ENCODE measurements at regions not wholly inside any gene's neighbourhood (a gene's known extent, or its start where the extent isn't known, plus 50 kb on each side); places are given as distances from the start of the nearest gene placed in this dataset.

DNA sequence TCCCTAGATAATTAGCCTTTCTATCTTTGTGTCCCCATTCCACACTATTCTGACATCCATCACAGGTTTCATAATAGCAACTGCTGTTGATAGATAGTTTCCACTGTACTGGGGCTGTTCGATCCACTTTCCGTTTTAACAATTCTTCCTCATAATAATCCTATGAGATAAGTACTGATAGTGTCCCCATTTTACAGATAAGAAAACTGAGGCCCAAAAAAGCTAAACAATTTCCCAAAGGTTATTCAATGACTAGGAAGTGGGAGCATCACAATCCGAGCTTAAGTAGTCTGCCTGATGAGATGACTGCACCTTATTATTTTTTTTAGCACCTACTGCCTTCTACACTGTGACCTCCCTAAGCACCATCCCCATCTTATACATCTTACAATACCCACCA lies 569.2 kb downstream of the STK39 start:
- Histone ChIP-seq H3K4me1 (ENCODE audit: control insufficient read depth, extremely low read depth, insufficient read depth, low read length) (no peaks in the 10 kb centered on the region), H2AFZ (ENCODE audit: control insufficient read depth, low read length) (no peak overlapping the region), H3K9me1 (ENCODE audit: control insufficient read depth, extremely low read depth, insufficient read depth, low read length) (no peaks in the 10 kb centered on the region), H3K4me3 (ENCODE audit: control insufficient read depth in 2 of 3, extremely low read depth in 1 of 3, insufficient read depth in 2 of 3, low read depth in 1 of 3, low read length in 3 of 3) (no peak overlapping the region), H3K27me3 (ENCODE audit: control insufficient read depth, extremely low read depth, insufficient read depth, low read length) (no peaks in the 10 kb centered on the region), H4K20me1 (ENCODE audit: control insufficient read depth, extremely low read depth, insufficient read depth, low read length) (no peaks in the 10 kb centered on the region), H3K9ac (ENCODE audit: control insufficient read depth, extremely low read depth, insufficient read depth, low read length) (no peak overlapping the region), H3K36me3 (ENCODE audit: control insufficient read depth in 2 of 2, extremely low read depth in 1 of 2, insufficient read depth in 2 of 2, low read length in 2 of 2) (no peaks in the 10 kb centered on the region), H3K9me3 (ENCODE audit: control insufficient read depth, low read depth, low read length) (no peaks in the 10 kb centered on the region), H3K79me2 (ENCODE audit: control insufficient read depth, insufficient read depth, low read length) (no peaks in the 10 kb centered on the region), H3K27ac (ENCODE audit: control insufficient read depth, insufficient read depth, low read length) (no peak overlapping the region), H3K4me2 (ENCODE audit: control insufficient read depth, extremely low read depth, insufficient read depth, low read depth, low read length) (no peak overlapping the region)
- TF ChIP-seq, protein P1, sequence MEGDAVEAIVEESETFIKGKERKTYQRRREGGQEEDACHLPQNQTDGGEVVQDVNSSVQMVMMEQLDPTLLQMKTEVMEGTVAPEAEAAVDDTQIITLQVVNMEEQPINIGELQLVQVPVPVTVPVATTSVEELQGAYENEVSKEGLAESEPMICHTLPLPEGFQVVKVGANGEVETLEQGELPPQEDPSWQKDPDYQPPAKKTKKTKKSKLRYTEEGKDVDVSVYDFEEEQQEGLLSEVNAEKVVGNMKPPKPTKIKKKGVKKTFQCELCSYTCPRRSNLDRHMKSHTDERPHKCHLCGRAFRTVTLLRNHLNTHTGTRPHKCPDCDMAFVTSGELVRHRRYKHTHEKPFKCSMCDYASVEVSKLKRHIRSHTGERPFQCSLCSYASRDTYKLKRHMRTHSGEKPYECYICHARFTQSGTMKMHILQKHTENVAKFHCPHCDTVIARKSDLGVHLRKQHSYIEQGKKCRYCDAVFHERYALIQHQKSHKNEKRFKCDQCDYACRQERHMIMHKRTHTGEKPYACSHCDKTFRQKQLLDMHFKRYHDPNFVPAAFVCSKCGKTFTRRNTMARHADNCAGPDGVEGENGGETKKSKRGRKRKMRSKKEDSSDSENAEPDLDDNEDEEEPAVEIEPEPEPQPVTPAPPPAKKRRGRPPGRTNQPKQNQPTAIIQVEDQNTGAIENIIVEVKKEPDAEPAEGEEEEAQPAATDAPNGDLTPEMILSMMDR (optimal IDR thresholded peaks at IDR 0.05 in 1 of 3, IDR thresholded peaks at IDR 0.05 in 1 of 3, conservative IDR thresholded peaks at IDR 0.05 in 1 of 3; ENCODE audit: extremely low read depth in 1 of 3, insufficient read depth in 2 of 3, low read length in 3 of 3), result no peak
- TF ChIP-seq EZH2 (IDR thresholded peaks at IDR 0.05; ENCODE audit: low read length), result no peak
- no peak for FAIRE-seq
- DNase-seq (ENCODE audit: low read depth, low spot score), result no peak
- dilution Hi-C loops (cut with MboI; ENCODE audit: extremely low pct_ligation_motif_present, low sequenced_read_pairs), result no loop called here

DNA sequence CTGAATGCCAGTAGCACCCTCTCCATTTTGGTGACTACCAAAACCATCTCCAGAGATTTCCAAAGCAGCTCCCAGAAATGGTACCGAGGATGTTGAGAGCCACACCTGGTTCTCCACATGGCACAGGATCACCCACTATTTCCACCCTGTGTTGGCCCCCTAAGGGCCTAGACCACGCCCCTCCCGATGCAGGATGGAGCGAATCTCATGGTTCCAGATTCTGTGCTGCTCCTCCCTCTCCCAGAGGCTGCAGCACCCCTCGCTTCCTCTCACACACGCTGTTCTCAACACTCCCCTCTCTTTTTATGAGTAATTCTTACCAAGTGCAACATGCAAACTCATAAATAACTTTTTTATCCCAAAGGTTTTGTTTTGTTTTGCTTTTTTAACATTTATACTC lies 571.5 kb downstream of the STK39 start:
- no peak for FAIRE-seq
- DNase-seq (ENCODE audit: low read depth, low spot score), result no peak

More for the DNA sequence above, 571.5 kb downstream of the STK39 start:
- H3K79me2 ChIP-seq (ENCODE audit: control insufficient read depth, insufficient read depth, low read length), result no peaks in the 10 kb centered on the region
- TF ChIP-seq, protein P1 (optimal IDR thresholded peaks at IDR 0.05 in 1 of 3, IDR thresholded peaks at IDR 0.05 in 1 of 3, conservative IDR thresholded peaks at IDR 0.05 in 1 of 3; ENCODE audit: extremely low read depth in 1 of 3, insufficient read depth in 2 of 3, low read length in 3 of 3), result no peak
- no peak for TF ChIP-seq EZH2 (IDR thresholded peaks at IDR 0.05; ENCODE audit: low read length)
- no peaks in the 10 kb centered on the region for H4K20me1 ChIP-seq (ENCODE audit: control insufficient read depth, extremely low read depth, insufficient read depth, low read length)
- H3K9ac ChIP-seq (ENCODE audit: control insufficient read depth, extremely low read depth, insufficient read depth, low read length), result no peak overlapping the region
- no peak overlapping the region for H3K4me2 ChIP-seq (ENCODE audit: control insufficient read depth, extremely low read depth, insufficient read depth, low read depth, low read length)
- dilution Hi-C loops (cut with MboI; ENCODE audit: extremely low pct_ligation_motif_present, low sequenced_read_pairs), result no loop called here
- H2AFZ ChIP-seq (ENCODE audit: control insufficient read depth, low read length), result no peak overlapping the region
- no peaks in the 10 kb centered on the region for H3K27me3 ChIP-seq (ENCODE audit: control insufficient read depth, extremely low read depth, insufficient read depth, low read length)
- H3K36me3 ChIP-seq (ENCODE audit: control insufficient read depth in 2 of 2, extremely low read depth in 1 of 2, insufficient read depth in 2 of 2, low read length in 2 of 2), result no peaks in the 10 kb centered on the region
- no peak overlapping the region for H3K27ac ChIP-seq (ENCODE audit: control insufficient read depth, insufficient read depth, low read length)
- H3K9me3 ChIP-seq (ENCODE audit: control insufficient read depth, low read depth, low read length), result no peaks in the 10 kb centered on the region
- no peaks in the 10 kb centered on the region for H3K9me1 ChIP-seq (ENCODE audit: control insufficient read depth, extremely low read depth, insufficient read depth, low read length)
- H3K4me1 ChIP-seq (ENCODE audit: control insufficient read depth, extremely low read depth, insufficient read depth, low read length), result no peaks in the 10 kb centered on the region
- no peak overlapping the region for H3K4me3 ChIP-seq (ENCODE audit: control insufficient read depth in 2 of 3, extremely low read depth in 1 of 3, insufficient read depth in 2 of 3, low read depth in 1 of 3, low read length in 3 of 3)

All from keratinocyte (primary cell).